Endothelial cell (in vitro differentiated cells): ENCODE measurements at regions not wholly inside any gene's neighbourhood (a gene's known extent, or its start where the extent isn't known, plus 50 kb on each side); places are given as distances from the start of the nearest gene placed in this dataset.

Source experiments
- DNase-seq: peaks from one replicate; pipeline ENCODE4 v3.0.0; 2021; ENCODE audit warnings: low spot score
- H3K27ac Mint-ChIP-seq: one replicate; pipeline ENCODE4 v1.8.0; 2021; ENCODE audit warnings: mixed read lengths, inconsistent platforms; ENCODE audit not compliant: unreplicated experiment
- H3K27me3 Mint-ChIP-seq: one replicate; pipeline ENCODE4 v1.8.0; 2021; ENCODE audit warnings: mild to moderate bottlenecking, moderate library complexity, mixed read lengths, inconsistent platforms; ENCODE audit not compliant: unreplicated experiment
- H3K36me3 Mint-ChIP-seq: one replicate; pipeline ENCODE4 v1.8.0; 2021; ENCODE audit warnings: mild to moderate bottlenecking, low read depth, mixed read lengths, inconsistent platforms; ENCODE audit not compliant: unreplicated experiment
- H3K4me1 Mint-ChIP-seq: one replicate; pipeline ENCODE4 v1.8.0; 2021; ENCODE audit warnings: mild to moderate bottlenecking, mixed read lengths, inconsistent platforms; ENCODE audit not compliant: unreplicated experiment
- H3K4me3 Mint-ChIP-seq: one replicate; pipeline ENCODE4 v1.8.0; 2021; ENCODE audit warnings: mild to moderate bottlenecking, mixed read lengths, inconsistent platforms; ENCODE audit not compliant: unreplicated experiment
- H3K9me3 Mint-ChIP-seq: one replicate; pipeline ENCODE4 v1.8.0; 2021; ENCODE audit warnings: mixed read lengths, inconsistent platforms; ENCODE audit not compliant: unreplicated experiment
- TF ChIP-seq, protein P1 (sequence below): fragments of 200-600 bp; sonication (generic); IDR thresholded peaks from one replicate; pipeline ENCODE4 v1.5.0; 2021; ENCODE audit warnings: antibody characterized with exemption; ENCODE audit not compliant: unreplicated experiment

DNA sequence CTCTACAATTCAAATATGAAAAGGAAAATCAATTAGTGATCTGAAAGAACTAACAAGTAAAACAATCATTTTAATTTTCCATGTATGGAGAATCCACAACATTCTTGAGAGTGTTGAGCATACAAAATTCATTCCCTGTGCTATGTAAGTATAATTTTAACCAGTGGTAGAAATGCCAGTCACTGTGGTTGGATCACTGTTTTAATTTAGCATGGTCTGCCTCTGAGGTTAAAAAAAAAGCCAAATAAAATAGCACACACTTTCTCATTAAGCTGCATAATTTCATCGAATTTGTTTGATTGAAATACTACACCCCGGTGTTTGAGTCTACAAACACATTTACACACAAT lies 185.5 kb upstream of the STS start:
- DNase-seq = no peak
- Mint-ChIP-seq H3K4me3 (no peak overlapping the region), H3K27ac (no peak overlapping the region), H3K9me3 (no peaks in the 10 kb centered on the region), H3K4me1 (no peaks in the 10 kb centered on the region), H3K27me3 (no peaks in the 10 kb centered on the region), H3K36me3 (no peaks in the 10 kb centered on the region)
- TF ChIP-seq, protein P1, sequence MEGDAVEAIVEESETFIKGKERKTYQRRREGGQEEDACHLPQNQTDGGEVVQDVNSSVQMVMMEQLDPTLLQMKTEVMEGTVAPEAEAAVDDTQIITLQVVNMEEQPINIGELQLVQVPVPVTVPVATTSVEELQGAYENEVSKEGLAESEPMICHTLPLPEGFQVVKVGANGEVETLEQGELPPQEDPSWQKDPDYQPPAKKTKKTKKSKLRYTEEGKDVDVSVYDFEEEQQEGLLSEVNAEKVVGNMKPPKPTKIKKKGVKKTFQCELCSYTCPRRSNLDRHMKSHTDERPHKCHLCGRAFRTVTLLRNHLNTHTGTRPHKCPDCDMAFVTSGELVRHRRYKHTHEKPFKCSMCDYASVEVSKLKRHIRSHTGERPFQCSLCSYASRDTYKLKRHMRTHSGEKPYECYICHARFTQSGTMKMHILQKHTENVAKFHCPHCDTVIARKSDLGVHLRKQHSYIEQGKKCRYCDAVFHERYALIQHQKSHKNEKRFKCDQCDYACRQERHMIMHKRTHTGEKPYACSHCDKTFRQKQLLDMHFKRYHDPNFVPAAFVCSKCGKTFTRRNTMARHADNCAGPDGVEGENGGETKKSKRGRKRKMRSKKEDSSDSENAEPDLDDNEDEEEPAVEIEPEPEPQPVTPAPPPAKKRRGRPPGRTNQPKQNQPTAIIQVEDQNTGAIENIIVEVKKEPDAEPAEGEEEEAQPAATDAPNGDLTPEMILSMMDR = no peak

DNA sequence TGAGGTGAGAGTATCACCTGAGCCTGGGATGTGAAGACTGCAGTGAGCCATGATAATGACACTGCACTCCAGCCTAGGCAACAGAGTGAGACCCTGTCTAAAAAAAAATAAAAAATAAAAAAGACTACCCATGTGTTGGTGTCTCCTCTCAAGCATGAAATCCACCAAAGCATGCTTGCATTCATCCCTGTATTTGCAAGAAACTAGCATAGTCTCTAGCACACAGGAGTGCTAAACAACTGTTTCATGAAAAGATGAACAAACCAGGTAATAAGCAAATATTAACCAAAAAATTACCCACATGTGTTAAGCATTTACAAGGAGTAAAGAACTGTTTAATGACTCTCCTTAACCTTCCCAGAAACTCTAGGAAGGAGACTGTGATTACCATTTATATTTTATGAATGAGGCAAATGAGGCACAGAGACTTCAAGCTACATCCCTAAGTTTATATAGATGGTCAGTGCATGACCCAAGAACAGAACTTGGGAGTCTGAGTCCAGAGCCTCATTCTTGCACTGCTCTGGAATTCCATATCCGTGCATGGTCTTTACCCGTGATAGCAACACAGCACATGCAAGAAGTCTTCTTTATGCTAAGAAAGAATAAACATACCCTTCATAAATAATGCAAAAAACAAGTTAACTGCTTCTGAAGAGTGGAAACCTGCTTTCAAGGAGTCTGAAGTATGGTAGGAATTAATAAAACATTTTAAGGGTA lies 186.1 kb upstream of the STS start:
- TF ChIP-seq, protein P1 = no peak
- no peaks in the 10 kb centered on the region for H3K4me1 Mint-ChIP-seq
- no peaks in the 10 kb centered on the region for H3K27me3 Mint-ChIP-seq
- DNase-seq = no peak
- H3K4me3 Mint-ChIP-seq = no peak overlapping the region
- H3K9me3 Mint-ChIP-seq = no peaks in the 10 kb centered on the region
- H3K27ac Mint-ChIP-seq = no peak overlapping the region
- no peaks in the 10 kb centered on the region for H3K36me3 Mint-ChIP-seq

DNA sequence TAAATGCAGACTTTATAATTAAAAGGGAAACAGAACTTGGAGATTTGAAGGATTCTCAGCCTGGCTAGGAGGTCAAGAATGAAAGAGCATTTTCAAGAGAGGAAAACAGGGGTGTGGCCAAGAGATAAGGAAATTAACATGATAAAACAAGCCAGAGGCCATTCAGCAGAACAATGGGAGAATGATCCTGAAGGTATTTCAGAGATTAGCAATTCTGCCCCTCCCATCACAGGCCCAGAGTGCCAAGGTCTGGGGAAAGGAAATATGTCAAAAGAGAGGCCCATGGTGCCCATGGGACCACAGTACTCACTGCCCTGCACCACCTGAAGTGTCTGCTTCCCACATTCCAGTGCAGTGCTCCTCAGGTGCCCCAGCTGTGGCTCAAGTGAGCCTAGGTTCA lies 188.5 kb upstream of the STS start:
- no peaks in the 10 kb centered on the region for H3K4me1 Mint-ChIP-seq
- no peak overlapping the region for H3K27ac Mint-ChIP-seq
- H3K36me3 Mint-ChIP-seq = no peaks in the 10 kb centered on the region
- no peaks in the 10 kb centered on the region for H3K27me3 Mint-ChIP-seq
- no peak overlapping the region for H3K4me3 Mint-ChIP-seq
- no peak for DNase-seq
- H3K9me3 Mint-ChIP-seq = no peaks in the 10 kb centered on the region
- TF ChIP-seq, protein P1 = no peak

DNA sequence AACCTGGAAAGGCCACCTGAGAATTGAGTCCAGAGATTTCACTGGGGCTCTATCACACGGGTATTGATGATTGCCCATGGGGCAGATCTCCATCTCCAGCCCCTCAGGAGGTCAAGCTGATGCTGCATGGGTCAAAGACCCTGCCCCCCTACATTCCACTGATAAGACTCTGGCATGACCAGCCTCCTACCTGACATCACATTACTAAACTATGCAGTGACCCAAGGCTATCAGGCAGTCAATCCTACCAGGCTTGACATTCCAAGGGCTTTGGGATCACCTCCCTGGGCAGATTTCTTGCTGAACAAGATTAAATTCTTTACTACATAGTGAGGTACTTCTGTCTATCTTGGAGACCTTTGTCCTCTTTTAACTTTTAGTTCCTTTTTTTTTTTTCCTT lies 192.7 kb upstream of the STS start:
- Mint-ChIP-seq H3K27me3 (no peaks in the 10 kb centered on the region), H3K9me3 (no peaks in the 10 kb centered on the region), H3K4me1 (no peaks in the 10 kb centered on the region), H3K4me3 (no peak overlapping the region), H3K27ac (no peak overlapping the region), H3K36me3 (no peaks in the 10 kb centered on the region)
- TF ChIP-seq, protein P1 = no peak
- no peak for DNase-seq

DNA sequence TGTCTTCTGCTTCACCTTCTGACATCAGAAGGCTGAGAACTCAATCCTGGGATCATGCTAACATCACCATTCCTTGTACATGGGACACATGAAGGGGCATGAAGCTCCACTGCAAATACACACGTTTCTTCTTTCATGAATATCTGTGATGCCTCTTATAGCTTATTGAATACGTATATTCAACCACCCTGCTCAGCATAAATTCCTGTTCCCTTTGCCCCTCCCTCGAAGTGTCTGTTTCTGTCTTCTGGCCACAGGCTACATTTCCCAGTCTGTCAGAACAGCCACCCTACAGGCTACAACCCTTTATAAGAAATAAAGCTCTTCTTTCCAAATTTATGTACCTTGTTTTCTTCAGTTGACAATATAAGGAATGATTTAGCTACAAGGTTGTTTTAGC lies 201.3 kb upstream of the STS start:
- DNase-seq = no peak
- Mint-ChIP-seq H3K27me3 (no peaks in the 10 kb centered on the region), H3K27ac (no peak overlapping the region), H3K36me3 (no peaks in the 10 kb centered on the region), H3K4me3 (no peak overlapping the region), H3K9me3 (no peaks in the 10 kb centered on the region), H3K4me1 (no peaks in the 10 kb centered on the region)
- TF ChIP-seq, protein P1 = no peak
